Activated naive CD4-positive, alpha-beta T cell treated with anti-CD3 and anti-CD28 coated beads, Interleukin-2, amount 10 ng/mL, durations not matched to agents 7 days and 5 days (primary cell): ENCODE measurements at regions not wholly inside any gene's neighbourhood (a gene's known extent, or its start where the extent isn't known, plus 50 kb on each side); places are given as distances from the start of the nearest gene placed in this dataset.

ENCODE experiments used
- CTCF ChIA-PET: fragments of 350-600 bp; sonication (Branson Sonifier 250); formaldehyde crosslinking; loops from one replicate; lab custom pipeline; 2021; ENCODE audit warnings: antibody characterized with exemption; lab: Charles Lee
- DNase-seq: peaks from one replicate; pipeline ENCODE4 v3.0.0-alpha.2; 2020
- H3K27ac Mint-ChIP-seq: one replicate; pipeline ENCODE4 v1.8.0; 2021; ENCODE audit warnings: mild to moderate bottlenecking, moderate library complexity, mixed read lengths
- H3K27me3 Mint-ChIP-seq: one replicate; pipeline ENCODE4 v1.8.0; 2021; ENCODE audit warnings: mild to moderate bottlenecking, mixed read lengths
- H3K36me3 Mint-ChIP-seq: one replicate; pipeline ENCODE4 v1.8.0; 2021; ENCODE audit warnings: mixed read lengths
- H3K4me1 Mint-ChIP-seq: one replicate; pipeline ENCODE4 v1.8.0; 2021; ENCODE audit warnings: mixed read lengths
- H3K4me3 Mint-ChIP-seq: one replicate; pipeline ENCODE4 v1.8.0; 2021; ENCODE audit warnings: mild to moderate bottlenecking, moderate library complexity, mixed read lengths
- H3K9me3 Mint-ChIP-seq: one replicate; pipeline ENCODE4 v1.8.0; 2021; ENCODE audit warnings: mixed read lengths

DNA sequence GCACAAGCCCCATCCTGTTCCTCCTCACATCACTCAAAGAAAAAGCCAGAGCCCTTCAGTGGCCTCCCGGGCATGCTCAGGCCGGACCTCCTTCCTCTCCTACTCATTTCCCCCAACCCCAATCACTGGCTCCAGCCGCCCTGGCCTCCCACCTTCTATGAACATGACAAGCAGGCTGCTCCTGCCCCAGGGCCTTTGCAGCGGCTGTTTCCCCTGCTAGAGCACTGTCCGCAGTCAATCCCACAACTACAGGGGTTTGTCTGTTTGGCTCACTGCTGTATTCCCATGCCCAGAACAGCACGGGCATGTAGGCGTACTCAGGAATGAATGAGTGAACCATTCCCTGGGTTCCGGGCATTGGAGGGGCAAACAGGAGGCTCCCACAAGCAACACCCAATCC lies 139.8 kb upstream of the PRR20G start:
- peaks cover 55% of the 10 kb centered on the region for H3K27me3 Mint-ChIP-seq
- H3K4me3 Mint-ChIP-seq = no peak overlapping the region
- H3K4me1 Mint-ChIP-seq = no peaks in the 10 kb centered on the region
- H3K27ac Mint-ChIP-seq = no peak overlapping the region
- H3K36me3 Mint-ChIP-seq = no peaks in the 10 kb centered on the region
- H3K9me3 Mint-ChIP-seq = no peaks in the 10 kb centered on the region
- no peak for DNase-seq
- CTCF ChIA-PET = no interaction called here

DNA sequence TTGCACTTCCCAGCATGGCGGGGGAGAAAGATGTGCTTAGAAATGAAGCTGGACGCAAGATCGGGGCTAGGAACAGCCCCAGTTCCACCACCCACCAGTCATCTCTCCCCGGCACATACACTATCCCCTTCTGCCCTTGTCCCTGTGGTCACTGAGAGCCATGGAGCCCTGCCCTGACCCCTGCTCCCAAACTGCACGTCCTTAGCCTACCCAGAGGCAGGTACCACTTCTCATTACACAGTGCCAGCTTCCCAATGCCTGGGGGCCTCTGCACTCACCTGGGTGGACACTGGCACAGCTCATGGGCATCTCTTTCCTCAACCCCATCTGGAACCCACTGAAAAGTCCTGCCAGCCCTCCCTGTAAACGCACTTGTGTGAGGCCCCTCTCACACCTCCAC lies 139.3 kb upstream of the PRR20G start:
- CTCF ChIA-PET = no interaction called here
- H3K4me1 Mint-ChIP-seq = no peaks in the 10 kb centered on the region
- no peaks in the 10 kb centered on the region for H3K36me3 Mint-ChIP-seq
- H3K4me3 Mint-ChIP-seq = no peak overlapping the region
- DNase-seq = no peak
- no peak overlapping the region for H3K27ac Mint-ChIP-seq
- no peaks in the 10 kb centered on the region for H3K9me3 Mint-ChIP-seq
- H3K27me3 Mint-ChIP-seq = peaks cover 60% of the 10 kb centered on the region

DNA sequence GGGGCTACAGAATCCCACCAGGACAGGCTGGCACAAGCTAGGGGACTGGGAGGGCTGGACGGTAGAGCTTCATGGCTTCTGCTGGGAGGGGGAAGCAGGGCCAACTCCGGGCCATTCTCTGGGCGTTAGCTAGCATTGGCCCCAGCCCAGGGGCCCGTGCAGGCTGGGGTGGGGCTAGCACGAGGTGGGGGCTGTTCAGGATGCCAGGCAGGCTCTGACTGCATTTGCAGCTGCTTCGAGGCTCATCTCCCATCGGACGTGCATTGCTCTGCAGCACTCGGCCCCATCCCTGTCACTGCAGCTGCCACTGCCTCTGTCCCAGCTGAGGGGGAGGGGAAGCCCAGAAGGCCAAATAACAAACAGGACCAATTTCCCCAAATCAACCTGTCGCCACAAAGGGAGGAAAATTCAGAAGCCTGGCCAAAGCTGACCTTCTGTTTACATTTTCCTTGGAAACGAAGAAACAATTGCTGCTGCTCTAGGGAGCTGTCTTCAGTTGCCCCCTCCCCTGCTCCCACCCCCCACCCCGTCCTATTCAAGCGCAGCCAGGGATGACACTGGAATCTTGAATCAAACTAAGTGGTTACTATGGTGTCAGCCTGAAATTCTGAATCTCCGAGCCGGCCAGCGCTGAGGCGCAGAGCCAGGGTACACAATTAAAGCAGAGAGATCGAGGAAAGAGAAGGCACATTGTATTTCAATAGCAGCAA lies 138.8 kb upstream of the PRR20G start:
- Mint-ChIP-seq H3K27ac (no peak overlapping the region), H3K27me3 (peaks cover 59% of the 10 kb centered on the region), H3K9me3 (no peaks in the 10 kb centered on the region), H3K4me3 (no peak overlapping the region), H3K4me1 (no peaks in the 10 kb centered on the region), H3K36me3 (no peaks in the 10 kb centered on the region)
- CTCF ChIA-PET = no interaction called here
- DNase-seq = no peak

DNA sequence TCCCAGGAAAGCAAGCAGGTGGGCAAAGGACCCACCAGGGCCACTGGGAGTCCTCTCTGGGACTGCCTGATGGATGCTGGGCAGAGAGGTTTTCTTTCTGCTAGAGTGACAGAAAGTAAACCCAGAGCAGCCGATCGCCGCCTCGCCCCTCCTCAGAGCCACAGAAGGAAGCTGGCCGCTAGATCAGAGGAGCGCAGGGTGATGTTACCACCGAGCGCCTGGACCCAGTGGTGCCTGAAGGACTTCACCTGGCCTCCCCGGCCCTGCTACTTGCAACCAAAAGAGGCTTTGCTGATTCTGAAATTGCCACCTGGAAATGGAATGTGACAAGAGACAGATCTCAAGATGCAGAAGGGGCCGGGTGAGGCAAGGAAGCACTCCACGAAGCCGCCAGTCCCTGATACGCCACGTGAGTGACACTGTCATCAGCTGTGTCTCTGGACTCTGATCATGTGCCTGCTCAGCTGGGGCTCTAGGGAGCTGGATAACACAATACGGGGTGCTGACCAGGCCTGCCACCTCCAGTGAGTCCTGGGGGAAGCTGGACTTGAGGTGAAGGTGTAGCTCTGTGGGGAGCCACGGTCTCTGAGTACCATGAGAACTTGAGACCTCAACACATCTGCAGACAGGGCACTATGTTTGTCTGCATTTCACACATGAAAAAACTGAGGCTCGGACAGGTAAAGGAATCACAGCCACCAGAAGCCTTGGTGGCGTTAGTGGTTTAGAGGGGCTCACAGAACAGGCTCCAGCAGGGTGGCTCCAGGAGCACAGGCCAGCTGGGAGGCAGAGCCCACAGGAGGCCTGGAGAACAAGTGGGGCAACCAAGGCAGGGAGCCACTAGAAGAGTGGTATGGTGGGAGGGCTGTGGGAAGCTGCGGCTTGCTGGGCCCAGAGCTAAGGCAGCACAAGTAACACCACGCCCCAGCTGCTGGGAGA lies 137.9 kb upstream of the PRR20G start:
- no peak for DNase-seq
- H3K9me3 Mint-ChIP-seq = no peaks in the 10 kb centered on the region
- peaks cover 53% of the 10 kb centered on the region for H3K27me3 Mint-ChIP-seq
- H3K4me1 Mint-ChIP-seq = no peaks in the 10 kb centered on the region
- no peaks in the 10 kb centered on the region for H3K36me3 Mint-ChIP-seq
- H3K27ac Mint-ChIP-seq = no peak overlapping the region
- H3K4me3 Mint-ChIP-seq = no peak overlapping the region
- CTCF ChIA-PET = no interaction called here

DNA sequence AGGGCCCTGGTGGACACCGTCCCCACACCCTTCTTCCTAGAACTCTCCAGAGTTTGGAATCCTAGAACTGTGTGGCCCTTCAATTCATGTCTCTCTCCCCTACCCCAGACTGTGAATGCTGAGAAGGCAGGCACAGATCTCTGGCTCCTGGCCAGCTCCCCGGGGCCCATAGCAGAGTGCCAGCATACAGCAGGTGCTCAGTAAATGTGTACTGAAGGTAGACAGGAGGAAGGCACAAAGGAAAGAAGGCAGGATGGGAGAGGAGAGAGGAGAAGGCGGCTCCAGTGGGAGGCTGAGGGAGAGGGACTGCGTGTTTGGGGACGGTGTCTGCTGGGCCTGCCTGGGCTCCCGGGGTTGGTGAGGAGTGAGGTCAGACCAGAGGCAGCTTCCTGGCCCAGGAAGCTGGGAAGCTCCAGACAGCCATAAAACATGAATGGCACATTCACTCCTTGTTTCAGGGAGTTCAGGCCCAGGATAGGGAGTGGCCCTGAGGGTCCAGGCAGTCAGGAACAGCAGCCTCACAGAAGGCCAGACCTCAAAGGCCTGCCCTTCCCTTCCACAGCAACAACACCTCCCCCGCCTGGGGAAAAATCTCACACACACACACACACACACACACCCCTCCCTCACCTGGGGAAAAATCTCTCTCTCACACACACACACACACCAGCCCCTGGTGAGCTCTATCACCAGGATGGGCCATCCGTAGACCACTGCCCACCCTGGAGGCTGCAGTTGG lies 137.1 kb upstream of the PRR20G start:
- H3K36me3 Mint-ChIP-seq = no peaks in the 10 kb centered on the region
- no peak for DNase-seq
- peaks cover 58% of the 10 kb centered on the region for H3K27me3 Mint-ChIP-seq
- H3K4me3 Mint-ChIP-seq = no peak overlapping the region
- CTCF ChIA-PET = no interaction called here
- H3K27ac Mint-ChIP-seq = no peak overlapping the region
- no peaks in the 10 kb centered on the region for H3K9me3 Mint-ChIP-seq
- H3K4me1 Mint-ChIP-seq = no peaks in the 10 kb centered on the region

DNA sequence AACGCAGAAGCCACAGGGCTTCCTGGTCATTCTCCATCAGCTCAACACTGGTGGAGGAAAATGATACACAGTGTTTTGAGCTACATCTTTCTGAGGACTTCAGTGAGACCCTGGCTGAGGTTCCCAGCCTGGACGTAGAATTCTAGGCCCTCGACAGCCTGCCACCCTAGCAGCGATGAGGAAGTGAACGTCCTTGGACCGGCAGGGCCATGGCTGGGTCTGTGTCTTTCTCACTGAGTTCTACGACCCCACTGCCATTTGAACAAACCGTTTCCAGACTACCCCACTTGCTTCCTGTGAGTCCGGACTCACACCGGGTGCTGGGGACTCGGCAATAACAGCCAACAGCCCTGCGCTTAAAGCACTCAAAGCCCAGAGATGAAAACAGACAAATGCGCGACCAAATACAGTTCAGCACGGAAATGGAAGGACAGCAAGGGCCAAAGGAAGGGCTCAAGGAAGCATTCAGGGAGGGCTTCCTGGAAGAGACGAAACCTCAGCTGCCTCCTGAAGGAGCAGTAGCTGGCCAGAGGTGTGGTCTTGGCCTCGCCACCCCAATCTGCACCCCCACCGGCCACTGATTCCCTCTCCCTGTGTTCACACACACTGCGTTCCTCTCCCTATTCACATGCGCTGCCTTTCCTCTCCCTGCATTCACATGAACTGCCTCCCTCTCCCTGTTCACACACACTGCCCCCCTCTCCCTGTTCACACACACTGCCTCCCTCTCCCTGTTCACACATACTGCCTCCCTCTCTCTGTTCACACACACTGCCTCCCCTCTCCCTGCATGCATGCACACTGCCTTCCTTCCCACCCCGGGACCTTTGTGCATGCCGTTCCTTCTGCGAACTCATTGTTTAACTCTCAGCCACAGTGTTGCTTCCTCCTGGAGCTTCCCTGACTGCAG lies 136.3 kb upstream of the PRR20G start:
- Mint-ChIP-seq H3K27me3 (peaks cover 66% of the 10 kb centered on the region), H3K4me1 (no peaks in the 10 kb centered on the region), H3K36me3 (no peaks in the 10 kb centered on the region), H3K27ac (no peak overlapping the region), H3K9me3 (no peaks in the 10 kb centered on the region), H3K4me3 (no peak overlapping the region)
- CTCF ChIA-PET = no interaction called here
- no peak for DNase-seq

DNA sequence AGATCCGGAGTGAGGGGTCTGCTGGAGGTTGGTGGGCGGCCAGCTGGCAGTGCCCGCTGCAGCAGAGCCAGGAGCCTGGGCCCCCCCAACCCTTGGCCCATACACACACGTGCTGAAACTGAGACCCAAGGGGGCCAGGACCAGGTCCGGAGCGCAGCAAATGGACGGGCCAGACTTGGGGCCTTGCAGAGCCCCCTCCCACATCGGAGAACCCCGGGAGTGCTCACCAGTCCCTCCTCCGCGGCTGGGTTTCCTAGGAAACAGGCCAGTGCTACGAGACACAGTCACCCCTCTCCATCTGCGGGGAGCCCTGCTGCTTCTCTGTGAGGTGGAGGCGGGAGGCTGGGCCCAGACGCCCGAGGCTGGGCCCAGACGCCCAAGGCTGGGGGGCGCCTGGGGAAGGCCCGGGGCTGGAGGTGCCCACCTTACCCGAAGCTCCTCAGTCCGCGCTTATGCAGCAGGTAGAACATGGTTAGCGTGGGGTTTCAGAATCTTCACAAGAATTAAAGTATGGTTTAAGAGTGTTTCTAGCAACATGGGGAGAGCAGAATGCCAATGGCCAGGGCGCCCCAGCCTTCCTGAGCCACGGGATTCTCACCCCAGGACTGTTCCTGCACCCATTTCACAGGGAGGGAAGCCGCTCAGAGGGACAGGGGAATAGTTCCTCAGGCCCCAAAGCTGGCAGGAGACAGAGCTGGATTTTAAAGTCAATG lies 135.0 kb upstream of the PRR20G start:
- CTCF ChIA-PET = no interaction called here
- no peaks in the 10 kb centered on the region for H3K9me3 Mint-ChIP-seq
- no peak overlapping the region for H3K4me3 Mint-ChIP-seq
- H3K27ac Mint-ChIP-seq = no peak overlapping the region
- H3K4me1 Mint-ChIP-seq = no peaks in the 10 kb centered on the region
- no peak for DNase-seq
- H3K36me3 Mint-ChIP-seq = no peaks in the 10 kb centered on the region
- H3K27me3 Mint-ChIP-seq = peaks cover 69% of the 10 kb centered on the region

- Mint-ChIP-seq H3K27me3 (peaks cover 69% of the 10 kb centered on the region), H3K4me1 (no peaks in the 10 kb centered on the region), H3K4me3 (no peak overlapping the region), H3K9me3 (no peaks in the 10 kb centered on the region), H3K27ac (no peak overlapping the region), H3K36me3 (no peaks in the 10 kb centered on the region)
- DNase-seq = no peak
- CTCF ChIA-PET = no interaction called here
Measured at GRCh38 chr3:127421943-127422662, 134.3 kb upstream of the PRR20G start.

- no peak overlapping the region for H3K27ac Mint-ChIP-seq
- H3K4me3 Mint-ChIP-seq = no peak overlapping the region
- CTCF ChIA-PET = no interaction called here
- DNase-seq = no peak
- no peaks in the 10 kb centered on the region for H3K9me3 Mint-ChIP-seq
- no peaks in the 10 kb centered on the region for H3K36me3 Mint-ChIP-seq
- peaks cover 65% of the 10 kb centered on the region for H3K27me3 Mint-ChIP-seq
- H3K4me1 Mint-ChIP-seq = no peaks in the 10 kb centered on the region
Measured at GRCh38 chr3:127420829-127421228, 133.0 kb upstream of the PRR20G start.

DNA sequence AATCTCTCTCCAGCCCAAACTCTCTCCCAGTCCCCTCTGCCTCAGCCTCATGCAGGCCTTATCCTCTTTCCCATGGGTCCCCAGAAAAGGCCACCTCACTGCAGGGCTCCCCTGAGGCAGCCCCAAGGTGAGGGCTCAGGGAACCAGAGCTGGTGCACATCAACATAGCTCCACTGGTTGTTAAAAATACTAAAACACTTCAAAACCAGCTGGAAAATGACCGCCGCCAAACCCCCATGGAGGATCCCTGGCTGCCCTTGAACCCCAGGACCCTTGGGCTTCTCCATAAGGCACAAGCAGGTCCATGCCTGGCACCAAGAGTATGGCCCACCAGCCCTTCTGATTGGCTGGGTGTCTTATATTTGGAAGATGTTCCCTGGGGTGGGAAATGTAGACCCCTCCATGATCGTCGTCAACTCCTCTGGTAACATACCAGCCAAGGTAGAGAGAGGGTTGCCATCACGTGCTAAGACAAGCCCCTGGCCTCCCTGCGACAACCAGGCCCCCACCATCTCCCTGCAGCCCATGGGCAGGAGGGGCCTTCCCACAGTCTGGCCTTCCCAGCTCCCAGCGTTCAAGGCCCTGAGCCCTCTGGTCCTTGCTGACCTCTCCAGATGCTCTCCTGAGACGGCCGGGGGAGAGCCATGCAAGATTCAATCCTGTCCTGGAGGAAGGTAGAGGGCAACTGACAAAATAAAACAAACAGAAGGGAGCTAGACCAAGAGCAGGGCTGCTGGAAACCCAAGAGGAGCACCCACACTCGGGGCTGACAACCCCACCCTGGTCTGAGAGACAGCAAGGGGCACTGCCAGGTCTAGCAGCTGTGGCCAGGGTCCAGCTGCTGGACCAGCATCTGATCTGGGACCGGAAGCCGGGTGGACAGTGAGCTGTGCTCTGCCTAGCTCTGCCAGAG lies 132.1 kb upstream of the PRR20G start:
- H3K4me1 Mint-ChIP-seq = no peaks in the 10 kb centered on the region
- H3K9me3 Mint-ChIP-seq = no peaks in the 10 kb centered on the region
- H3K4me3 Mint-ChIP-seq = no peak overlapping the region
- no peaks in the 10 kb centered on the region for H3K36me3 Mint-ChIP-seq
- peaks cover 56% of the 10 kb centered on the region for H3K27me3 Mint-ChIP-seq
- H3K27ac Mint-ChIP-seq = no peak overlapping the region
- CTCF ChIA-PET = no interaction called here
- DNase-seq = no peak

DNA sequence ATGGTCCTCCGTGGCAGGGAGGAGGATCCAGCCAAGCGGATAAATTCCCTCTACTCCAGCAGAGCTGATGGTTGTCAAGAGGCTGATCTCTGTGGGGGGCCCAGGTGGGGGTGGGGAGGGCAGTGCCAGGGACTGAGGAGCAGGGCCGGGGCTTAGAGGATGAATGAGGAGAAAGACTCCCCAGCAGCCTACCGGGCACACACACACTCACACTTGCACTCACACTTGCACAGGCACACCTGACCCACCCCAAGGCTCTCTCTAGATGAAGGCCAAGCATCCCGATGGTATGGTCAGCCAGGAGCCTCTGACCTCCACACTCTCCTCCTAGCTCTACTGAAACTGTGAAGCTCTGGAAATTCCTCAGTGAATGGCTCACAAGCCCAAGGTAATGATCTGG lies 131.3 kb upstream of the PRR20G start:
- Mint-ChIP-seq H3K4me1 (no peaks in the 10 kb centered on the region), H3K27me3 (peaks cover 49% of the 10 kb centered on the region), H3K27ac (no peak overlapping the region), H3K36me3 (no peaks in the 10 kb centered on the region), H3K9me3 (no peaks in the 10 kb centered on the region), H3K4me3 (no peak overlapping the region)
- CTCF ChIA-PET = no interaction called here
- no peak for DNase-seq

DNA sequence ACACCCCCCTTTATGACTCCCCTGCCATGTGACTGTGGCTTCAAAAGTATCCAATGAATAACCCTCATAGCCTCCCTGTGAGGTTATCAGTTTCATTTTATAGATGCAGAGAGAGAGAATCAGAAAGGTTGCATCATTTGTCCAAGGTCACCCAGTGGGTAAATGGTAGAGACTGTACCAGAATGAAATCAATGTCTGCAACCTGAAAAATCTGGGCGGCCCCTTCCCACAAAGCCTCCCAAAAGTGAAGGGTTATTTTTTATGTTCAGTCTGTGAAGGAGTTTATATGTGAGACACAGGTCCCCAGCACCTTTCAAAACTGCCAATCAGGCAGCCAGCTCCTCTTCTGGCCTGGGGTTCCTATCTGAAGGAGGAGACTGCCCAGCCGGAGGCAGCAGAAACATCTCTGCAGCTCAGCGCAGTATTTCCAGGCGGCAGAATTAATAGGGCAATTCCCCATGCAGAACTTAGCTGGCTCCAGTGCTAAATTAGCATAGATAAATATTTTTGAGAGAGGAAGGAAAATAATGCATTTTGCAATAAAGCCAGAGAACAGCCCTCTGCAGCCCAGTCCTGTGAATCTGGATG lies 130.8 kb upstream of the PRR20G start:
- Mint-ChIP-seq H3K4me1 (no peaks in the 10 kb centered on the region), H3K36me3 (no peaks in the 10 kb centered on the region), H3K9me3 (no peaks in the 10 kb centered on the region), H3K27me3 (peaks cover 45% of the 10 kb centered on the region), H3K4me3 (no peak overlapping the region), H3K27ac (no peak overlapping the region)
- CTCF ChIA-PET = no interaction called here
- no peak for DNase-seq
